ENCODE measurements at regions not wholly inside any gene's neighbourhood (a gene's known extent, or its start where the extent isn't known, plus 50 kb on each side); places are given as distances from the start of the nearest gene placed in this dataset.
"Not testable (repeated sequence)": the region's sequence is repeated elsewhere in the genome, so short reads cannot be mapped to it uniquely, and the experiment has no call there.

GRCh38 chr2:144785253-144785652 lies 265.3 kb upstream of the ZEB2 start:
- no peak for DNase-seq

- DNase-seq, result no peak
Observed at GRCh38 chr2:144780983-144781382, 261.1 kb upstream of the ZEB2 start.

- no peak for DNase-seq
Observed at GRCh38 chr2:144776766-144777165, 256.8 kb upstream of the ZEB2 start.

DNA sequence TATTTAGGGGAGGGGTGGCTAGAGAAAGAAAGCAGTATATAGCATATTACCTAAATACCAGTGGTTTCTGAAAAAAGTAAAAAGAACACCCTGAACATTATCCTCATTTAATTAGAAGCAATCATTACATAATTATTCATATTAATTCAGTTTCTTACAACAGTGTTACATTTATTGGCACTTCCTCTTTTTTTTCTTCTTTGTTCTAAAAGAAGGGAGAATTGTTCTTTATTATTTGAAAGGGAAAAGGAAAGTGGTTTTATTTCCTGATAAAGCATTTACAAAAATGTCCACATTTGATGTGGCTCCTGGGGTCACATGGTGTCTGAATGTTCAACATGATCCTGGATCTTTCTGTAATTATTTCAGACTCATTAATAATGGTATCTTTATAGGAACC lies 254.9 kb upstream of the ZEB2 start:
- peak; percentile 49 for DNase-seq

- no peak for DNase-seq
Observed at GRCh38 chr2:144771348-144771747, 251.4 kb upstream of the ZEB2 start.

DNA sequence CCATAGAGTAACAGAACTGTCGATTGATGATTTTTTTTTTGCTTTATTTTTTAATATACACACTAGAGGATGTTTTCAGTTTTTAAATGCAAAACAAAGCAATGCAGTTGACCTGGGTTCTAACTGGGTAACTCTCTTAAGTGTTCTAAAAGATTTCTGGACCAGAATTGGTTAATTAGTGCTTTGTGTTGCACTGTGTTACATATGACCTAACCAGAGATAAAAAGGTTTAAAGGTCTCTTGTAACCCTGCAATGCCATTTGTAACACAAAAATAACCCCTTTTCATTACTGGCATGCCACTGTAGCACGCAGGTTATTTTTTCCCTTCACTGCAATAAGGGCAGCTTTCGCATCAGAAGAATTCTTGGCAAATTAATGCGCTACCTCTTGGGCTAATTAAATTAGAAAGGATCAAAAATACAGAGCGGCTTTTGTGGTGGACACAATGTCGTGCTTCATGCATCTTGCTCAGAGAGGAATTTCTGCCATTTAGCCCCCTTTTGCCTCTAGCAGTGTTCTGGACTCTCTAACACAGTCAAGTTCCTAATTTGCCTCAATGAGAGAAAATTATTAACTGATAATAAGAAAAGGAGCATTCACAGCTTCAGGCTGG lies 250.8 kb upstream of the ZEB2 start:
- DNase-seq, result no peak

- not testable (repeated sequence) for DNase-seq
Observed at GRCh38 chr2:144760939-144761338, 241.0 kb upstream of the ZEB2 start.

- DNase-seq, result no peak
Observed at GRCh38 chr2:144759746-144760145, 239.8 kb upstream of the ZEB2 start.

GRCh38 chr2:144758196-144758595 lies 238.3 kb upstream of the ZEB2 start:
- not testable (repeated sequence) for DNase-seq

DNA sequence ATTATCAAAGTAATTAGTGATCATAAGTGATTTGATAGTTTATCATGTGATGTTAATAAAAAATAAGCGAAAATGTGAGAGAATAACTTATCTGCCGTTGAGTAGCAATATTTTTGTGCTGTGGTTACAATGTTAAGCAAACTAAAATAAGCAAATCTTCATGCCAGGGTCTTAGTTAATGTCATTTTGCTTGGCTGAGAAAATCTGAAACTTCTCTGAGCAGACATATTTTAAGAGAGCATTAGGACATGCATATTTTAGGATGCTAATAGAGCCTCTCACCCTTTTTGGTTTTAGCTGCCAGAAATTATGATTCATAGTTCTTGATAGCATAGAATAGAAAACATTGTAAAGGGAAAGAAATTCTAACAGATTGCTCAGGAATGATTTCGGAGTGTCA lies 233.5 kb upstream of the ZEB2 start:
- DNase-seq, result no peak

GRCh38 chr2:144751142-144751905 lies 231.4 kb upstream of the ZEB2 start:
- DNase-seq, result no peak

DNA sequence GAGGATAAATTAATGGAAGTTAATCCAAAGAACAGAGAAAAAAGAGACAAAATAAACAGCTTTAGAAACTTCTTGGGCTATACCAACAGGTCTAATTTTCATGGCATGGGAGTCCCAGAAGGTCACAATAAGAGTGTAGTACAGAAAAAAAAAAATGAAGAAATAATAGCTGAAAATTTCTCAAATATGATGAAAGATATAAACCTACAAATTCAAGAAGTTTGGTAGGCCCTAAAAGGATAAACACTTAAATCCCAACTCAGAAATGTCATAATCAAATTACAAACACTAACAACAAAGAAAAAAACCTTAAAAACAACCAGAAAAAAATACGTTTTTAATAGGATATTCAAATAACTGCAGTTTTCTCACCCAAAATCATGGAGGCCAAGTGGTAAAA lies 229.3 kb upstream of the ZEB2 start:
- DNase-seq, result no peak

- DNase-seq, result no peak
Observed at GRCh38 chr2:144748443-144748842, 228.5 kb upstream of the ZEB2 start.

GRCh38 chr2:144747571-144747970 lies 227.7 kb upstream of the ZEB2 start:
- no peak for DNase-seq

GRCh38 chr2:144745424-144745823 lies 225.5 kb upstream of the ZEB2 start:
- DNase-seq, result no peak

DNA sequence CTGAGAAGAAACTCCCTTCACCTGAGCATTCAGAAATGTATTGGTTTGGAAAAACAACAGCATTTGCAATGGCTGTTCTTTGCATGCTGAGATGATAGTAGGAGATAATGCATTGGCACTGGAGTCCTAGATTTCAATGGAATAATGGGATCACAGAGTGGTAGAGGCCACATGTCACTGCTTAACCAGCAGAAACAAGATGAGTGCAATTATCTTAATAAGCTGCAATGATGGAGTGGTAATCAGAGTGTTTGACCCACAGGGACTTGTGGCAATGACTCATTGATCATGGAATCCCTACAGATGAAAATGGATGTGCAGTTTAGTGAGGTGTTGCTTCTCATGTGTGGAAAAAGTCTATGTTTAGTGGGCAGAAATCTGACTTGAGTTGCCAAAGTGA lies 218.8 kb upstream of the ZEB2 start:
- DNase-seq, result no peak

- DNase-seq, result no peak
Observed at GRCh38 chr2:144730711-144731110, 210.8 kb upstream of the ZEB2 start.

GRCh38 chr2:144724460-144724859 lies 204.5 kb upstream of the ZEB2 start:
- DNase-seq, result not testable (repeated sequence)

DNA sequence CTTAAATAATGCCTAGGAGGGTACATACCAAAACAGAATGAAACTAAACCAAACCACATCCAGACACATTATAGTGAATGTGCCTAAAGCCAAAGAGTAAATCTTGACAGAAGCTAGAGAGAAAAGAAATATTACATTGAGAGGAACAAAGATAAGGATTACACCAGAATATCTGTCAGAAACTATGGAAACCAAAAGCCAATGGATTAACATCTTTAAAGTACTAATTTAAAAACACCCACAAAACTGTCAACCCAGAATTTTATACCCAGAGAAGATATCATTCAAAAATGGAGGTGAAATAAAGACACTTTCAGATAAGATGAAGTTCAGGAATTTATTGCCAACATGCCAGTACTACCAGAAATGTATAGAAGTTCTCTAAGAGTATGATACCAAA lies 198.5 kb upstream of the ZEB2 start:
- DNase-seq, result no peak

DNA sequence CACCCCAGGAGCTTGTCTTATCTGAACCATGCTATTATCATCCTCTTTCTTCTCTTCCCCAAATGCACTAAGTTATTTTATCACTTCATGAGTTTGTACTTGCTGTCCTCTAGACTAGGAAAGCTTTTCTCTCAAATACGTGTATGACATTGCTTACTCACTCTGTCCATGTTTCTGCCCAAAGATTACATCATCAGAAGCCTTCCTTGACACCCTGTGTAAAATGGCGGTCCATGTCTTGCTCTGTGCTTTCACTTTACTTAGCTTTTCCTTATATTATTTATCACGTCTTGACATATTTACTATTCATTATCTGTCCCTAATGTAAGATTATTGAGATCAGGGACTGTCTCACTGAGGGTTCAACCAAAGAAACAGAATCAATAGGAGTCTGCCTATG lies 196.1 kb upstream of the ZEB2 start:
- no peak for DNase-seq

GRCh38 chr2:144713410-144713809 lies 193.5 kb upstream of the ZEB2 start:
- no peak for DNase-seq

- no peak for DNase-seq
Observed at GRCh38 chr2:144712550-144712940, 192.6 kb upstream of the ZEB2 start.

DNA sequence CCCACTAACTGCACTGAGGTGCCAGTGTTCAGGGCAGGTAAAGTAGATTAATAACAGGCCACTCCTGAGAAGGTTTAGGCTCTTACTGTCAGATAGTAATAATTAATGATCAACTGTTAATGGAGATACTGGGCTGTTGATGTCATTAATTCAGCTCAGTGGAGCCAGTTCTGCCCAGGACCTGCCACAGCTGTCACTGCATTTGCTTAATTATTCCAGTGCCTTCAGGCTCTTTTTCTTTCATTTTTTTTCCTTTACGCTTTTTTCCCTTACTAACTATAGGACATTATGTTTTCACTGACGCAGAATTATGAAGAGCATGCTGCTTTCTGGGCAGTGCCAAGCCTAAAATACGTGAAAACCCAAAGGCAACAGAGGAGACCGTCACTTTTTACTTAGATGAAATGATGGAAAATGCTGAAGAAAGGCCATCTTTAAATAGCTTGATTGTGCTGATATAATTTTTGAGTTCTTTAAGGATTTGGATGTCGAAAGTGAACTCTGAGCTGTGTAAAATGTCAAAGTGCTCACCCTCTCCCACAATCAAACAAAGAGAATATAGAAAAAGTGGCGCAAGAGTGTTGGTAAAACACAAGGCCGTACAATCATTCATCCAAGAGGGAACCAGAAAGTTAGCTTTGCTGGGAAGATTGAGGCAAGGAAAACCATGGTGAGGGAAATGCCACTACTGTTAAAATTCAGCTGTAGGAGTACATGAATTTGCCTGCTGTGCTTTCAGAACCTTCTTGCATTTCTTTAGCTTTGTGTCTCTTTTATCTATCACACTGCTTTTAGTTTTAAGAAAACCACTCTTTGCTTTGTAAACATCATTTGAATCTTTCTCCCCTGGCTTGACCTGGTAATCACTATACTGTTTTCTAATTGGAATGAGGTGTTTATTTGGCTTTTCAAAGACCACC lies 192.0 kb upstream of the ZEB2 start:
- no peak for DNase-seq

GRCh38 chr2:144711084-144711483 lies 191.2 kb upstream of the ZEB2 start:
- no peak for DNase-seq

All from inflammatory macrophage treated with lipopolysaccharide for 4 hours (primary cell).